ENCODE measurements at regions not wholly inside any gene's neighbourhood (a gene's known extent, or its start where the extent isn't known, plus 50 kb on each side); places are given as distances from the start of the nearest gene placed in this dataset.

DNA sequence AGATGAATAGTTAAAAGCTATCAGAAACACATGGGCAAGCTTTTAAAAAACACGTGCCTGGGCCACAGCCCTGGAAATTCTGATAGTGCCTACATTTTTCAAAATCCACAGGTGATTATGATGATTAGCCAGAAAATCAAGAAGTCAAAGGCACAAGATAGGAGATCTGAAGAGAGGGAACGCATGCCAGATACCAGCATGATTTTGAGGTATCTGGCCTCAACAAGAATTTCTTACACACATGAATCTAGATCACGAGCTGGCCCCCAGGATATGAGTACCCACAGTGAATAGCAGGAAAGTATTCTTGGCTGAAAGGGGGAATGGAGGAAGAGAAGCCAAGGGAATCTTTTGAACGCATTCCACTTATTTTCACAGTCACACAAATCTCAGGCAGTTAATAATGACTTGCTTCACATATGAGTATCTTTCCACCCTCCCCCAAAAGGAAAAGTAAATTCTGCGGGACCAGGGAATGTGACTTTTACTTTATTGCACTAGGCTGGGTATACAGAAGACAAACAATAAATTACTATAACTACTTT is 438.2 kb downstream of the BCAT1 start:
- TF ChIP-seq MAX (IDR thresholded peaks at IDR 0.05) (no peak), CEBPB (IDR thresholded peaks at IDR 0.05) (no peak), RAD21 (IDR thresholded peaks at IDR 0.05; ENCODE audit: low read depth) (no peak), REST (IDR thresholded peaks at IDR 0.05; ENCODE audit: low read depth) (no peak), NFIC (IDR thresholded peaks at IDR 0.05) (no peak), YY1 (IDR thresholded peaks at IDR 0.05; ENCODE audit: low read depth) (no peak), TAF1 (IDR thresholded peaks at IDR 0.05; ENCODE audit: low read depth) (no peak), TCF12 (IDR thresholded peaks at IDR 0.05; ENCODE audit: low read depth) (no peak), ZBTB7A (IDR thresholded peaks at IDR 0.05; ENCODE audit: low read depth) (no peak), EGR1 (IDR thresholded peaks at IDR 0.05) (no peak)
- TF ChIP-seq, protein P1, sequence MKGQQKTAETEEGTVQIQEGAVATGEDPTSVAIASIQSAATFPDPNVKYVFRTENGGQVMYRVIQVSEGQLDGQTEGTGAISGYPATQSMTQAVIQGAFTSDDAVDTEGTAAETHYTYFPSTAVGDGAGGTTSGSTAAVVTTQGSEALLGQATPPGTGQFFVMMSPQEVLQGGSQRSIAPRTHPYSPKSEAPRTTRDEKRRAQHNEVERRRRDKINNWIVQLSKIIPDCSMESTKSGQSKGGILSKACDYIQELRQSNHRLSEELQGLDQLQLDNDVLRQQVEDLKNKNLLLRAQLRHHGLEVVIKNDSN (IDR thresholded peaks at IDR 0.05): no peak

- no peak for TF ChIP-seq NFIC (IDR thresholded peaks at IDR 0.05)
- TF ChIP-seq TAF1 (IDR thresholded peaks at IDR 0.05; ENCODE audit: low read depth): no peak
- TF ChIP-seq EGR1 (IDR thresholded peaks at IDR 0.05): no peak
- TF ChIP-seq FOXM1 (IDR thresholded peaks at IDR 0.05; ENCODE audit: borderline replicate concordance, low read depth): no peak
- TF ChIP-seq MAX (IDR thresholded peaks at IDR 0.05): no peak
- no peak for TF ChIP-seq EP300 (IDR thresholded peaks at IDR 0.05; ENCODE audit: borderline replicate concordance)
These were observed 441.1 kb downstream of the BCAT1 start for GRCh38 chr12:24507827-24508226.

GRCh38 chr12:24505366-24506015 is 443.4 kb downstream of the BCAT1 start:
- TF ChIP-seq RAD21 (IDR thresholded peaks at IDR 0.05; ENCODE audit: low read depth) (no peak), TCF12 (IDR thresholded peaks at IDR 0.05; ENCODE audit: low read depth) (no peak), YY1 (IDR thresholded peaks at IDR 0.05; ENCODE audit: low read depth) (no peak), CREB1 (IDR thresholded peaks at IDR 0.05; ENCODE audit: low read depth) (no peak), MAX (IDR thresholded peaks at IDR 0.05) (no peak), EGR1 (IDR thresholded peaks at IDR 0.05) (no peak), EP300 (IDR thresholded peaks at IDR 0.05; ENCODE audit: borderline replicate concordance) (no peak), ZBTB7A (IDR thresholded peaks at IDR 0.05; ENCODE audit: low read depth) (no peak)
- TF ChIP-seq, protein P1 (IDR thresholded peaks at IDR 0.05): no peak

- no peak for TF ChIP-seq YY1 (IDR thresholded peaks at IDR 0.05; ENCODE audit: low read depth)
- no peak for TF ChIP-seq FOXM1 (IDR thresholded peaks at IDR 0.05; ENCODE audit: borderline replicate concordance, low read depth)
- no peak for TF ChIP-seq REST (IDR thresholded peaks at IDR 0.05; ENCODE audit: low read depth)
- TF ChIP-seq, protein P1 (IDR thresholded peaks at IDR 0.05): no peak
- no peak for TF ChIP-seq CEBPB (IDR thresholded peaks at IDR 0.05)
- no peak for TF ChIP-seq CREB1 (IDR thresholded peaks at IDR 0.05; ENCODE audit: low read depth)
These were observed 448.1 kb downstream of the BCAT1 start for GRCh38 chr12:24500831-24501230.

GRCh38 chr12:24500421-24500820 is 448.5 kb downstream of the BCAT1 start:
- TF ChIP-seq, protein P1 (IDR thresholded peaks at IDR 0.05): no peak
- no peak for TF ChIP-seq TCF12 (IDR thresholded peaks at IDR 0.05; ENCODE audit: low read depth)
- TF ChIP-seq ZBTB7A (IDR thresholded peaks at IDR 0.05; ENCODE audit: low read depth): no peak
- no peak for TF ChIP-seq YY1 (IDR thresholded peaks at IDR 0.05; ENCODE audit: low read depth)

All from Ishikawa (cell line).